OCI-M2 (cell line): ENCODE measurements at regions not wholly inside any gene's neighbourhood (a gene's known extent, or its start where the extent isn't known, plus 50 kb on each side); places are given as distances from the start of the nearest gene placed in this dataset.

ENCODE experiments used
- DNase-seq: peaks from one replicate; lab custom pipeline; 2025; ENCODE audit not compliant: unreplicated experiment; lab: John Stamatoyannopoulos, UW

GRCh38 chr12:92468358-92469020 lies 234.3 kb upstream of the PLEKHG7 start:
- no peak for DNase-seq

GRCh38 chr12:92467886-92468285 lies 234.9 kb upstream of the PLEKHG7 start:
- DNase-seq: no peak

GRCh38 chr12:92466391-92467305 lies 236.1 kb upstream of the PLEKHG7 start:
- DNase-seq: no peak

- DNase-seq: no peak
Measured at GRCh38 chr12:92465786-92466295, 236.9 kb upstream of the PLEKHG7 start.

- no peak for DNase-seq
Measured at GRCh38 chr12:92464911-92465310, 237.9 kb upstream of the PLEKHG7 start.

- no peak for DNase-seq
Measured at GRCh38 chr12:92463171-92463570, 239.6 kb upstream of the PLEKHG7 start.

GRCh38 chr12:92462527-92462926 lies 240.3 kb upstream of the PLEKHG7 start:
- DNase-seq: no peak

GRCh38 chr12:92462049-92462448 lies 240.7 kb upstream of the PLEKHG7 start:
- DNase-seq: no peak

- DNase-seq: no peak
Measured at GRCh38 chr12:92459850-92460249, 242.9 kb upstream of the PLEKHG7 start.

GRCh38 chr12:92458996-92459395 lies 243.8 kb upstream of the PLEKHG7 start:
- no peak for DNase-seq

GRCh38 chr12:92457458-92458180 lies 245.2 kb upstream of the PLEKHG7 start:
- DNase-seq: no peak

GRCh38 chr12:92452763-92453162 lies 250.0 kb upstream of the PLEKHG7 start:
- no peak for DNase-seq

- DNase-seq: no peak
Measured at GRCh38 chr12:92446083-92446460, 256.7 kb upstream of the PLEKHG7 start.

GRCh38 chr12:92445253-92446082 lies 257.3 kb upstream of the PLEKHG7 start:
- no peak for DNase-seq

GRCh38 chr12:92444763-92445162 lies 258.0 kb upstream of the PLEKHG7 start:
- no peak for DNase-seq

GRCh38 chr12:92442782-92443181 lies 260.0 kb upstream of the PLEKHG7 start:
- DNase-seq: no peak

GRCh38 chr12:92440072-92440471 lies 262.7 kb upstream of the PLEKHG7 start:
- DNase-seq: no peak

- DNase-seq: no peak
Measured at GRCh38 chr12:92439420-92439805, 263.4 kb upstream of the PLEKHG7 start.

GRCh38 chr12:92438641-92439419 lies 264.0 kb upstream of the PLEKHG7 start:
- DNase-seq: no peak

GRCh38 chr12:92437452-92437851 lies 265.3 kb upstream of the PLEKHG7 start:
- no peak for DNase-seq
